Neuronal stem cell (in vitro differentiated cells): ENCODE measurements at regions not wholly inside any gene's neighbourhood (a gene's known extent, or its start where the extent isn't known, plus 50 kb on each side); places are given as distances from the start of the nearest gene placed in this dataset.
A peak's percentile ranks its signal among the peaks of the same experiment; 100 is the strongest.

ENCODE experiments used
- DNase-seq: peaks from one replicate; pipeline ENCODE4 v3.0.0-alpha.2; 2013; ENCODE audit warnings: low spot score
- H2AFZ ChIP-seq: one replicate; pipeline ENCODE4 v1.6.1; 2013; ENCODE audit warnings: mild to moderate bottlenecking, low read length, inconsistent platforms
- H2AK5ac ChIP-seq: 2 replicates; pipeline ENCODE4 v1.6.1; 2013; ENCODE audit warnings: low read depth, mild to moderate bottlenecking, inconsistent platforms, low read length, moderate library complexity, mixed read lengths
- H2BK120ac ChIP-seq: 2 replicates; pipeline ENCODE4 v1.6.1; 2013; ENCODE audit warnings: low read depth, mild to moderate bottlenecking, inconsistent platforms, low read length, moderate library complexity, mixed read lengths
- H2BK12ac ChIP-seq: one replicate; pipeline ENCODE4 v1.6.1; 2013; ENCODE audit warnings: low read length, inconsistent platforms
- H2BK15ac ChIP-seq: 2 replicates; pipeline ENCODE4 v1.6.1; 2013; ENCODE audit warnings: mild to moderate bottlenecking, low read length, inconsistent platforms, mixed read lengths
- H2BK5ac ChIP-seq: one replicate; pipeline ENCODE4 v1.6.1; 2013; ENCODE audit warnings: inconsistent platforms, mild to moderate bottlenecking, low read length, moderate library complexity
- H3K14ac ChIP-seq: one replicate; pipeline ENCODE4 v1.6.1; 2013; ENCODE audit warnings: low read length, inconsistent platforms
- H3K18ac ChIP-seq: 2 replicates; pipeline ENCODE4 v1.6.1; 2013; ENCODE audit warnings: low read length, inconsistent platforms
- H3K23ac ChIP-seq: 2 replicates; pipeline ENCODE4 v1.6.1; 2013; ENCODE audit warnings: low read depth, mild to moderate bottlenecking, mixed read lengths, low read length, inconsistent platforms; ENCODE audit not compliant: poor library complexity
- H3K27ac ChIP-seq: replicated peaks from 3 replicates; pipeline ENCODE4 v1.5.1; 2013; ENCODE audit warnings: low read length, inconsistent platforms
- H3K27me3 ChIP-seq, 3 experiments: 2 replicates each; pipeline ENCODE4 v1.6.1; 2013; ENCODE audit warnings: low read length in 3 of 3, mild to moderate bottlenecking in 2 of 3, inconsistent platforms in 1 of 3, low read depth in 1 of 3, mixed read lengths in 1 of 3, moderate library complexity in 1 of 3; ENCODE audit not compliant: control insufficient read depth in 3 of 3, insufficient read depth in 3 of 3
- H3K36me3 ChIP-seq, 2 donors: replicated peaks in 1 of 2; 2 replicates each; pipeline ENCODE4 v1.6.1; 2013; ENCODE audit warnings: low read length in 2 of 2; ENCODE audit not compliant: control insufficient read depth in 2 of 2, insufficient read depth in 2 of 2
- H3K4ac ChIP-seq: 2 replicates; pipeline ENCODE4 v1.6.1; 2013; ENCODE audit warnings: inconsistent platforms, mild to moderate bottlenecking, low read length, moderate library complexity
- H3K4me1 ChIP-seq, 2 donors: 1 replicate in 1 of 2; 2 replicates in 1 of 2; pipeline ENCODE4 v1.6.1; 2013; ENCODE audit warnings: low read length in 2 of 2, low read depth in 1 of 2; ENCODE audit not compliant: control insufficient read depth in 2 of 2, insufficient read depth in 1 of 2
- H3K4me2 ChIP-seq: one replicate; pipeline ENCODE4 v1.6.1; 2013; ENCODE audit warnings: mild to moderate bottlenecking, low read length, inconsistent platforms; ENCODE audit not compliant: insufficient read depth, poor library complexity, severe bottlenecking
- H3K4me3 ChIP-seq, 2 donors: 2 replicates each; pipeline ENCODE4 v1.5.1; 2013; ENCODE audit warnings: low read length in 2 of 2, mild to moderate bottlenecking in 2 of 2, inconsistent platforms in 1 of 2, moderate library complexity in 1 of 2
- H3K79me1 ChIP-seq: one replicate; pipeline ENCODE4 v1.6.1; 2013; ENCODE audit warnings: low read depth, mild to moderate bottlenecking, inconsistent platforms, low read length, moderate library complexity
- H3K9ac ChIP-seq: one replicate; pipeline ENCODE4 v1.6.1; 2013; ENCODE audit warnings: mild to moderate bottlenecking, low read depth, low read length, inconsistent platforms; ENCODE audit not compliant: poor library complexity
- H3K9me3 ChIP-seq, 2 donors: replicated peaks in 1 of 2; 2 replicates each; pipeline versions ENCODE3 to v1.6.1; 2013; ENCODE audit warnings: low read length in 2 of 2, mild to moderate bottlenecking in 2 of 2, inconsistent platforms in 1 of 2, low read depth in 1 of 2, mixed read lengths in 1 of 2, moderate library complexity in 1 of 2; ENCODE audit not compliant: control insufficient read depth in 2 of 2, insufficient read depth in 1 of 2
- H4K8ac ChIP-seq: one replicate; pipeline ENCODE4 v1.6.1; 2013; ENCODE audit warnings: low read depth, mild to moderate bottlenecking, inconsistent platforms, low read length, moderate library complexity
- H4K91ac ChIP-seq: one replicate; pipeline ENCODE4 v1.6.1; 2013; ENCODE audit warnings: low read length, low read depth, mild to moderate bottlenecking, inconsistent platforms; ENCODE audit not compliant: poor library complexity
- WGBS, 2 donors: extraction: QIAGEN DNeasy Blood & Tissue Kit; methylation state at CpG; one replicate each; pipeline ENCODE4 v1.1.7; 2013; ENCODE audit warnings: missing lambda C conversion rate in 2 of 2, mixed read lengths in 1 of 2; ENCODE audit not compliant: insufficient read length in 2 of 2, insufficient replicate concordance in 1 of 2; ENCODE audit errors: extremely low coverage in 2 of 2; 5-methylcytosine and 5-hydroxymethylcytosine counted together

DNA sequence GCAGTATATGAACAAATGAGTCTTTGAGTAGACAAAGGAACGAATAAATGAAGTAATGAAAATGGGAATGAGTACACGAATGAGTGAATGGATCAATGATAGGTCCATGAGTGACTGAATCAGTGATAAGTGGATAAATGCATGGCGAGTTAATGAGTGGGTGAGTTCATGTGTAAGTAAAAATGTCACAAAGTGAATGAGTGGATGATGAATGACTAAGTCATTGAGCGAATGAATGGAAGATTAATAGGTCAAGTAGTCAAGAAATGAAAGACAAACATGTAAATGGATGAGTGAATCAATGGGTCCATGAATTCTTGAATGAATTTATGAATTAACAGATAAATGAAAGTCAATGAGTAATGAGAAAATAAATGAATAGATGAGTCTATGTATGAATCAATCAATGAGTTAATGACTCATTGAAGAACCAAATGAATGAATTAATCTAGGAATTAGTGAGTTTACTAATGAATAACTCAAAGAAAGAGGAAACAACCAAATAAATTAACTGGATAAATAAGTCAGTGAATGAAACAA is 97.3 kb upstream of the RTL1 start:
- DNase-seq = no peak
- Histone ChIP-seq H3K9ac (no peak overlapping the region), H4K91ac (no peak overlapping the region), H3K4ac (no peak overlapping the region), H2BK12ac (no peak overlapping the region), H3K36me3 (no peaks in the 10 kb centered on the region), H2BK15ac (no peak overlapping the region), H3K27ac (no peak overlapping the region), H3K4me2 (no peak overlapping the region), H2AK5ac (no peak overlapping the region), H2AFZ (no peak overlapping the region), H4K8ac (no peak overlapping the region), H2BK120ac (no peak overlapping the region), H2BK5ac (no peak overlapping the region), H3K23ac (no peak overlapping the region), H3K4me1 (peaks cover 0 to 2% of the 10 kb centered on the region in 2 donors), H3K9me3 (no peaks in the 10 kb centered on the region), H3K14ac (no peak overlapping the region), H3K27me3 (no peaks in the 10 kb centered on the region), H3K79me1 (no peaks in the 10 kb centered on the region), H3K18ac (no peak overlapping the region), H3K4me3 (no peak overlapping the region)
- 100% methylated on average over 2 of the region's 4 CpGs; no CpG with 5 or more reads in 1 of the 2 donors for WGBS, 2 donors

DNA sequence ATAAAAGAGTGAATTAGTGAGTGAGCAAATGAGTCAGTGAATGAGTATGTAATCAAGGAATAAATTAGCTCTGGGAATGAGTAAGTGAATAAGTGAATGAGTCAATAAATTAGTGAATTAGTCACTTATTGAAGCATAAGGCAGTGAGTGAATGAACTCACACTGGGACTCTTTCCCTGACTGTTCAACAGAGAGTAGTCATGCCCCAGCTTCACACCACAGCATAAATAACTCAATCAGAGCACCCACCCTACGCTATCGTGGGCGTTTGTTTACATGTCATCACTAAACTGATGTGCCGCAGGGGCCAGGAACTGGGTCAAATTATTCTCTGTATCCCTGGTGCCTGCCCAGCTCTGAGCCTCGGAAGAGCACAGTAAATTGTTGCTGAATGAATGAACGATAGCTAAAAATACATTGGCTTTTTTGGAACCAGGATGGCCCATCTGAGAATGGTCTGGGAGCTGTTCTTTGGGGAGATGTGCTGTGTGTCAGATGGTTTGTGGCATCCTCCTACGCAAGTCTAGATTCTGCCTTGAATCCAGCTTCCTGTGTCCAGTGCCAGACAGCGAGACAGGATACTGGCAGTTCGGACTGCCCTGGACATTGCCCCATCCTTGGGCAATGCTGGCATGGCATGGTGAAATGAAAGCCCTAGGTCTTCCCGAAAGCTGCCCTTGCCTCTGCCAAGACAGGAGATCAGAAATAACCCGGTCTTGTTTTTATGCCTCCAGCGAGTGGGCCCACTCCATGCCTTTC is 98.0 kb upstream of the RTL1 start:
- Histone ChIP-seq H3K4me2 (no peak overlapping the region), H2BK120ac (no peak overlapping the region), H3K4me1 (peaks cover 0 to 2% of the 10 kb centered on the region in 2 donors), H3K4me3 (no peak overlapping the region), H3K4ac (no peak overlapping the region), H4K8ac (no peak overlapping the region), H3K36me3 (no peaks in the 10 kb centered on the region), H2AK5ac (no peak overlapping the region), H3K23ac (no peak overlapping the region), H2AFZ (no peak overlapping the region), H4K91ac (no peak overlapping the region), H3K9me3 (no peaks in the 10 kb centered on the region), H3K9ac (no peak overlapping the region), H3K18ac (no peak overlapping the region), H3K27ac (no peak overlapping the region), H2BK15ac (no peak overlapping the region), H3K79me1 (no peaks in the 10 kb centered on the region), H2BK12ac (no peak overlapping the region), H3K14ac (no peak overlapping the region), H3K27me3 (no peaks in the 10 kb centered on the region), H2BK5ac (no peak overlapping the region)
- no peak for DNase-seq
- WGBS, 2 donors = no CpG with 5 or more reads among the region's 12 CpGs

DNA sequence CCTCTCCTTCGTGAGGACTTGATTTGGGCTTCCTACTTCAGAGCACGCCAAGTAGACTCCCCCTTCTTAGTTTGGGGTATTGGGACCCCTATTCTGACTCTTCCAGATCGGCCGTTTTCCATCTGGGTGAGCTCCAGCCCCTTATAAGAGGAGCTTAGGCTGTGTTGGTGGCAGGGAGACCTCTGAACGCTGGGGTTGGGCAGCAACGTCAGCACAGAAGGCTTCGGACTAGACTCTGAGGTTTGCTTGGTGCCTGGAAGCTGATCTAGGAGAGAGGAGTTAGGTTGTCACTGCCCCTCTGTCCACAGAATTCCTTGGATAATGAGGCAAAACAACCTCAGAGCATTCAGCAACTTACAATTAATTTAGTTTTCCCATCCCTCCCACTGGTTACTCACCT is 99.2 kb upstream of the RTL1 start:
- no peak overlapping the region for H3K14ac ChIP-seq
- H2BK12ac ChIP-seq = no peak overlapping the region
- no peak overlapping the region for H4K8ac ChIP-seq
- H2BK15ac ChIP-seq = no peak overlapping the region
- peaks cover 0 to 3% (median 0%) of the 10 kb centered on the region in 3 experiments for H3K27me3 ChIP-seq
- no CpG with 5 or more reads among the region's 7 CpGs for WGBS, 2 donors
- no peak for DNase-seq
- H3K36me3 ChIP-seq = no peaks in the 10 kb centered on the region
- peaks cover 0 to 2% of the 10 kb centered on the region in 2 donors for H3K4me1 ChIP-seq
- H2BK120ac ChIP-seq = no peak overlapping the region
- no peak overlapping the region for H2AK5ac ChIP-seq
- H3K79me1 ChIP-seq = no peaks in the 10 kb centered on the region
- no peak overlapping the region for H3K9ac ChIP-seq
- H3K18ac ChIP-seq = no peak overlapping the region
- H3K9me3 ChIP-seq = no peaks in the 10 kb centered on the region
- no peak overlapping the region for H4K91ac ChIP-seq
- no peak overlapping the region for H3K27ac ChIP-seq
- H3K4me3 ChIP-seq = no peak overlapping the region
- H2AFZ ChIP-seq = no peak overlapping the region
- no peak overlapping the region for H3K4me2 ChIP-seq
- H2BK5ac ChIP-seq = no peak overlapping the region
- H3K23ac ChIP-seq = no peak overlapping the region
- no peak overlapping the region for H3K4ac ChIP-seq

DNA sequence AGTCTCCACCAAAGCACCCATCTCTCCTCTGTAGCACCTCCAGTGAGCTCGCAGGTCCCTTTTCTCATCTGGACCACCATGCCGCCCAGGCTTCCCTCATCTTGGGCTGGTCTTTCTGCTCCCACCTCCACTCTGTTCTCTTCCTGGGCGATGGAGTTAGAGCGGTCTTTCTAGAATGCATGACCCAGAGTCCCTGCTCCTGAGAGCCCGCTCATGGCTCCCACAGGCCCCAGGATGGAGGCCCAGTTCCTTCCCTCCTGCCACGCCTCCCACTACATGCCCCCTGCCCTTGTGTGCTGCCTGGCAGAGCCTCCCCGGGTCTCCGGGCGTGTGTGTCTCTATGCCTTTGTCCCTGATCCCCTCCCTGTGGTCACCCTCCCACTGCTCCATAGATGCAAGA is 100.7 kb upstream of the RTL1 start:
- H2AFZ ChIP-seq = no peak overlapping the region
- H4K91ac ChIP-seq = no peak overlapping the region
- no peak overlapping the region for H3K4me2 ChIP-seq
- DNase-seq = no peak
- H3K27me3 ChIP-seq = peaks cover 0 to 6% (median 0%) of the 10 kb centered on the region in 3 experiments
- H3K18ac ChIP-seq = peak overlapping the region; percentile 0
- H2BK120ac ChIP-seq = no peak overlapping the region
- H3K4ac ChIP-seq = no peak overlapping the region
- WGBS, 2 donors = no CpG with 5 or more reads among the region's 9 CpGs
- no peaks in the 10 kb centered on the region for H3K36me3 ChIP-seq
- no peak overlapping the region for H2BK12ac ChIP-seq
- no peaks in the 10 kb centered on the region for H3K9me3 ChIP-seq
- no peak overlapping the region for H3K23ac ChIP-seq
- H2BK15ac ChIP-seq = no peak overlapping the region
- no peaks in the 10 kb centered on the region for H3K79me1 ChIP-seq
- H3K9ac ChIP-seq = no peak overlapping the region
- no peak overlapping the region for H3K27ac ChIP-seq
- H2AK5ac ChIP-seq = no peak overlapping the region
- no peak overlapping the region for H4K8ac ChIP-seq
- H3K4me3 ChIP-seq = no peak overlapping the region
- H3K4me1 ChIP-seq = peaks cover 0 to 2% of the 10 kb centered on the region in 2 donors
- no peak overlapping the region for H3K14ac ChIP-seq
- peak overlapping the region; percentile 4 for H2BK5ac ChIP-seq
